GM23248 (cell line): ENCODE measurements at regions not wholly inside any gene's neighbourhood (a gene's known extent, or its start where the extent isn't known, plus 50 kb on each side); places are given as distances from the start of the nearest gene placed in this dataset.

ENCODE experiments used
- EZH2 ChIP-seq: fragments of 200-600 bp; sonication (generic); IDR thresholded peaks from 2 replicates; pipeline ENCODE4 v1.6.1; 2018; ENCODE audit warnings: antibody characterized with exemption, mild to moderate bottlenecking; ENCODE audit not compliant: insufficient read depth, poor library complexity, severe bottlenecking
- EZH2phosphoT487 ChIP-seq: fragments of 200-600 bp; sonication (generic); IDR thresholded peaks from 2 replicates; pipeline ENCODE4 v1.6.1; 2018; ENCODE audit warnings: antibody characterized with exemption, moderate library complexity, mild to moderate bottlenecking, low read depth; ENCODE audit not compliant: insufficient read depth

DNA sequence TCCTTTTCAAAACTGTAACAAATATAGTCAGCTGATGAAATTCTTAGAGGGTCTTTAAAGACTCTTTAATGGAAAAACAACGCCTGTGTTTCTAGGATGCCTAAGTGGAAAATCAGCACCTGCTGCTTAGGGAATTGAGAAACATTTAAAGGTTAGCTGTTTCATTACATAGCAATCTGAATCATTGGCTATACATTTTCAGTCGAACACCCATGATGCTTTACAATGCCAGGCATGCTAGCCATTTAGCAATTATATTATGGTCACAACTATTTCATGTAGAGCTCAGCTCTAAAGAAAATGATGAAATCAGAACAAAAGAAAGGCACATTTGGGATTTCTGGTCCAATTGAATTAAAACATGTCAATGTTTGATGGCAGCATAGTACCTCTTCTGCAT, 270.3 kb upstream of the SYNCRIP start:
- TF ChIP-seq EZH2: no peak
- TF ChIP-seq EZH2phosphoT487: no peak
